Activated T-cell treated with anti-CD3 and anti-CD28 coated beads, Interleukin-2, amount 50 U/mL, for 24 hours (primary cell): ENCODE measurements at regions not wholly inside any gene's neighbourhood (a gene's known extent, or its start where the extent isn't known, plus 50 kb on each side); places are given as distances from the start of the nearest gene placed in this dataset.
"Not testable (repeated sequence)": the region's sequence is repeated elsewhere in the genome, so short reads cannot be mapped to it uniquely, and the experiment has no call there.

Source experiments
- DNase-seq: peaks from one replicate; pipeline ENCODE4 v3.0.0-alpha.2; 2020
- H3K27ac Mint-ChIP-seq: 2 replicates; pipeline ENCODE4 v1.8.0; 2020; ENCODE audit warnings: mild to moderate bottlenecking, mixed read lengths
- H3K27me3 Mint-ChIP-seq: 2 replicates; pipeline ENCODE4 v1.8.0; 2020; ENCODE audit warnings: mixed read lengths
- H3K36me3 Mint-ChIP-seq: 2 replicates; pipeline ENCODE4 v1.8.0; 2020; ENCODE audit warnings: low read depth, mixed read lengths
- H3K4me1 Mint-ChIP-seq: 2 replicates; pipeline ENCODE4 v1.8.0; 2020; ENCODE audit warnings: low read depth, mixed read lengths
- H3K4me3 Mint-ChIP-seq: 2 replicates; pipeline ENCODE4 v1.8.0; 2020; ENCODE audit warnings: mild to moderate bottlenecking, moderate library complexity, mixed read lengths
- H3K9me3 Mint-ChIP-seq: 2 replicates; pipeline ENCODE4 v1.8.0; 2020; ENCODE audit warnings: mixed read lengths

GRCh38 chr7:106340247-106340596, 55.4 kb upstream of the NAMPT start:
- not testable (repeated sequence) for H3K27me3 Mint-ChIP-seq, H3K4me3 Mint-ChIP-seq, H3K27ac Mint-ChIP-seq, DNase-seq
- H3K9me3 Mint-ChIP-seq = peaks cover 57% of the 10 kb centered on the region
- H3K36me3 Mint-ChIP-seq = peaks cover 64% of the 10 kb centered on the region
- peaks cover 32% of the 10 kb centered on the region for H3K4me1 Mint-ChIP-seq

- Mint-ChIP-seq H3K4me1 (peaks cover 26% of the 10 kb centered on the region), H3K36me3 (peaks cover 59% of the 10 kb centered on the region), H3K9me3 (peaks cover 51% of the 10 kb centered on the region)
Observed at GRCh38 chr7:106339513-106340246, 54.9 kb upstream of the NAMPT start.

GRCh38 chr7:106337754-106338153, 53.0 kb upstream of the NAMPT start:
- Mint-ChIP-seq H3K4me3 (no peak overlapping the region), H3K9me3 (peaks cover 35% of the 10 kb centered on the region), H3K27me3 (peaks cover 11% of the 10 kb centered on the region), H3K27ac (no peak overlapping the region), H3K36me3 (peaks cover 41% of the 10 kb centered on the region), H3K4me1 (peaks cover 9% of the 10 kb centered on the region)
- no peak for DNase-seq

More at GRCh38 chr7:106339513-106340246, 54.9 kb upstream of the NAMPT start:
- Mint-ChIP-seq H3K27me3 (peaks cover 11% of the 10 kb centered on the region), H3K4me3 (no peak overlapping the region), H3K27ac (no peak overlapping the region)
- no peak for DNase-seq

GRCh38 chr7:106335814-106336213, 51.0 kb upstream of the NAMPT start:
- no peak overlapping the region for H3K4me3 Mint-ChIP-seq
- H3K27ac Mint-ChIP-seq = no peak overlapping the region
- H3K27me3 Mint-ChIP-seq = peaks cover 20% of the 10 kb centered on the region
- no peak for DNase-seq
- peaks cover 18% of the 10 kb centered on the region for H3K9me3 Mint-ChIP-seq
- H3K4me1 Mint-ChIP-seq = peaks cover 8% of the 10 kb centered on the region
- H3K36me3 Mint-ChIP-seq = peaks cover 23% of the 10 kb centered on the region
